ENCODE measurements at regions not wholly inside any gene's neighbourhood (a gene's known extent, or its start where the extent isn't known, plus 50 kb on each side); places are given as distances from the start of the nearest gene placed in this dataset.
A peak's percentile ranks its signal among the peaks of the same experiment; 100 is the strongest.
"Not testable (repeated sequence)": the region's sequence is repeated elsewhere in the genome, so short reads cannot be mapped to it uniquely, and the experiment has no call there.

DNA sequence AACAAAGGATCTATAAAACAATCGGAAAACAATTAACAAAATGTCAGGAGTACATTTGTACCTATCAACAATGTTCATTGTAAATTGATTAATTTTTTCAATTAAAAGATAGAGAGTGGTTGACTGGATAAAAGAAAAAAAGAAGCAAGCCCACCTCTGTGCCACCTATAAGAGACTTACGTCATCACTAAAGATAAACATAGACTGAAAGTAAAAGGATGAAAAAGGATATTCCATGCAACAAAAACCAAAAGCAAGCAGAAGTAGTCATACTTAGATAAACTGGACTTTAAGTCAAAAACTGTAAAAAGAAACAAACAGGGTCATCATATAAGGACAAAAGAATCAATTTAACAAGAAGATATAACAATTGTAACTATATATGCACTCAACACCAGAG, 197.4 kb downstream of the RASEF start:
- no peak overlapping the region for H3K27ac ChIP-seq (ENCODE audit: poor library complexity, severe bottlenecking)

DNA sequence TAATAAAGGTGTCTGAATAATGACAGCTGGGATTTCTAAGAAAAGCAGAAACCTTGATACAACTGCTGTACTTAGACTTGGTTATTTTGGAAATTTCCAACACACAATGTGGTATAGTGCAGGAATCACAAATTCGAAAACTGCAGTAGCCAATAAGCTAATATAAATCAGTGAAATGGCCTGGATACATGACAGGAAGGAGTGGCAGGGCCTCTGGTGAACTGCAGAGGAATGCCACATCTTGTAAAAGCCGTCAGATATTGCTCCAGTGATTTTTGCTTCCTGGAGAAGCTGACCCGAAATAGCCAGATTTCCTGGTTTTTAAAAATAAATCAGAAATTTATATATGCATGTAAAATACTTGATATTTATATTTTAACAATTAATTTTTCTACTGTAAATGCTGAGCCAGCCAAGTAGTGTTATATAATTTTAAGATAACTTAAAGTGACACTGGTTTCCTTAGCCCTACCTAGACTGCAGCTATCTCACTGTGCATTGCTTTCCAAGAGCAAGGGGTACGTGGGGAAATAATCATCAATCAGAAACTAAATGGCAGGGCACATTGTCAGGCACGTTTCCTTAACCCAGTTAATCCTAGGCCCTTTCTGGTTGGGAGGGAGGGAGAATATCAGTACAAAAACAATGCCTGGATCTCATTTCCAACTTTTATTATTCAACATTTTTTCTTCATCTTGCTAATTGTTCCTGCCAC, 182.4 kb downstream of the RASEF start:
- no peak for TF ChIP-seq CTCF (IDR thresholded peaks at IDR 0.05; ENCODE audit: poor library complexity, severe bottlenecking)
- Histone ChIP-seq H3K27ac (ENCODE audit: poor library complexity, severe bottlenecking) (no peak overlapping the region), H3K36me3 (ENCODE audit: low read depth) (no peaks in the 10 kb centered on the region), H3K4me3 (ENCODE audit: severe bottlenecking) (no peak overlapping the region), H3K9me3 (ENCODE audit: severe bottlenecking) (no peaks in the 10 kb centered on the region), H3K4me1 (ENCODE audit: insufficient read depth, poor library complexity, severe bottlenecking) (peaks cover 10% of the 10 kb centered on the region), H3K27me3 (ENCODE audit: insufficient read depth, poor library complexity, severe bottlenecking) (no peaks in the 10 kb centered on the region)
- no peak for ATAC-seq (ENCODE audit: low read depth)
- no peak for DNase-seq (ENCODE audit: low spot score)

More for the DNA sequence above, 197.4 kb downstream of the RASEF start:
- H3K36me3 ChIP-seq (ENCODE audit: low read depth) = no peaks in the 10 kb centered on the region
- H3K9me3 ChIP-seq (ENCODE audit: severe bottlenecking) = no peaks in the 10 kb centered on the region
- ATAC-seq (ENCODE audit: low read depth) (no peak), DNase-seq (ENCODE audit: low spot score) (no peak)
- H3K27me3 ChIP-seq (ENCODE audit: insufficient read depth, poor library complexity, severe bottlenecking) = no peaks in the 10 kb centered on the region
- no peak overlapping the region for H3K4me3 ChIP-seq (ENCODE audit: severe bottlenecking)
- no peak for TF ChIP-seq CTCF (IDR thresholded peaks at IDR 0.05; ENCODE audit: poor library complexity, severe bottlenecking)
- no peaks in the 10 kb centered on the region for H3K4me1 ChIP-seq (ENCODE audit: insufficient read depth, poor library complexity, severe bottlenecking)

- ATAC-seq (ENCODE audit: low read depth) = peak; percentile 38; the same call in 1 of the 3 replicates
- no peak for DNase-seq (ENCODE audit: low spot score)
- Histone ChIP-seq H3K4me1 (ENCODE audit: insufficient read depth, poor library complexity, severe bottlenecking) (peaks cover 10% of the 10 kb centered on the region), H3K27ac (ENCODE audit: poor library complexity, severe bottlenecking) (peak overlapping the region; percentile 55), H3K4me3 (ENCODE audit: severe bottlenecking) (no peak overlapping the region), H3K36me3 (ENCODE audit: low read depth) (no peaks in the 10 kb centered on the region), H3K27me3 (ENCODE audit: insufficient read depth, poor library complexity, severe bottlenecking) (no peaks in the 10 kb centered on the region), H3K9me3 (ENCODE audit: severe bottlenecking) (no peaks in the 10 kb centered on the region)
- no peak for TF ChIP-seq CTCF (IDR thresholded peaks at IDR 0.05; ENCODE audit: poor library complexity, severe bottlenecking)
Measured at GRCh38 chr9:82882138-82882537, 180.8 kb downstream of the RASEF start.

DNA sequence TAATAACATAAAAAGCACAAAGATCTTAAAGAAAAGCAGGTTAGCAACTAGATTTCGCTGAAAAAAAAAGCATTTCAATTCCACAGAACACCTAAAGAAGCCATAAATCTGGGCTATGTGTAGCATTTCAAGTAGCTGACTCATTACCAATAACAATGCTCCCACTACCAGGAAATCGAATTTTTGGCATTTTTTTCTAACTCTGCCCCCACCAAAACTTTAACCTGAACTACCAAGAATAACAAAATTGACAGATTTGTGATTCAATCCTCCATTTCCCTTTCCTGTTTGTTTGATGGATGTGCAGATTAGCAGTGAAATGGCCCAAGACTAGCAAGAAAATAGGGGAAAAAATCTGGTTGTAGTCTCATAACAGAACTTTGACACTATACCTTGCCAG, 180.2 kb downstream of the RASEF start:
- Histone ChIP-seq H3K27ac (ENCODE audit: poor library complexity, severe bottlenecking) (peak overlapping the region; percentile 55), H3K4me3 (ENCODE audit: severe bottlenecking) (no peak overlapping the region), H3K36me3 (ENCODE audit: low read depth) (no peaks in the 10 kb centered on the region), H3K4me1 (ENCODE audit: insufficient read depth, poor library complexity, severe bottlenecking) (peaks cover 10% of the 10 kb centered on the region), H3K27me3 (ENCODE audit: insufficient read depth, poor library complexity, severe bottlenecking) (no peaks in the 10 kb centered on the region), H3K9me3 (ENCODE audit: severe bottlenecking) (no peaks in the 10 kb centered on the region)
- DNase-seq (ENCODE audit: low spot score) (no peak), ATAC-seq (ENCODE audit: low read depth) (peak; percentile 62; the same call in 2 of the 3 replicates)
- no peak for TF ChIP-seq CTCF (IDR thresholded peaks at IDR 0.05; ENCODE audit: poor library complexity, severe bottlenecking)

- no peak for TF ChIP-seq CTCF (IDR thresholded peaks at IDR 0.05; ENCODE audit: poor library complexity, severe bottlenecking)
- no peaks in the 10 kb centered on the region for H3K9me3 ChIP-seq (ENCODE audit: severe bottlenecking)
- no peak for ATAC-seq (ENCODE audit: low read depth)
- no peaks in the 10 kb centered on the region for H3K36me3 ChIP-seq (ENCODE audit: low read depth)
- DNase-seq (ENCODE audit: low spot score) = no peak
- H3K4me1 ChIP-seq (ENCODE audit: insufficient read depth, poor library complexity, severe bottlenecking) = peaks cover 10% of the 10 kb centered on the region
- no peaks in the 10 kb centered on the region for H3K27me3 ChIP-seq (ENCODE audit: insufficient read depth, poor library complexity, severe bottlenecking)
- H3K4me3 ChIP-seq (ENCODE audit: severe bottlenecking) = no peak overlapping the region
- H3K27ac ChIP-seq (ENCODE audit: poor library complexity, severe bottlenecking) = peak overlapping the region; percentile 55
Measured at GRCh38 chr9:82883436-82883835, 179.5 kb downstream of the RASEF start.

DNA sequence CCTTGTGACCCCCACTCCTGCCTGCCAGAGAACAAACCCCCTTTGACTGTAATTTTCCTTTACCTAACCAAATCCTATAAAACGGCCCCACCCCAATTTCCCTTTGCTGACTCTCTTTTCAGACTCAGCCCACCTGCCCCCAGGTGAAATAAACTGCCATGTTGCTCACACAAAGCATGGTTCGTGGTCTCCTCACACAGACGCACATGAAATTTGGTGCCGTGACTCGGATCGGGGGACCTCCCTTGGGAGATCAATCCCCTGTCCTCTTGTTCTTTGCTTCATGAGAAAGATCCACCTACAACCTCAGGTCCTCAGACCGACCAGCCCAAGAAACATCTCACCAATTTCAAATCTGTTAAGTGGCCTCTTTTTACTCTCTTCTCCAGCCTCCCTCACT, 179.0 kb downstream of the RASEF start:
- not testable (repeated sequence) for H3K4me3 ChIP-seq (ENCODE audit: severe bottlenecking); H3K36me3 ChIP-seq (ENCODE audit: low read depth); ATAC-seq (ENCODE audit: low read depth); DNase-seq (ENCODE audit: low spot score); H3K9me3 ChIP-seq (ENCODE audit: severe bottlenecking); H3K4me1 ChIP-seq (ENCODE audit: insufficient read depth, poor library complexity, severe bottlenecking); H3K27ac ChIP-seq (ENCODE audit: poor library complexity, severe bottlenecking); H3K27me3 ChIP-seq (ENCODE audit: insufficient read depth, poor library complexity, severe bottlenecking)

Measured in RWPE2 (cell line).